B cell (primary cell): ENCODE measurements at regions not wholly inside any gene's neighbourhood (a gene's known extent, or its start where the extent isn't known, plus 50 kb on each side); places are given as distances from the start of the nearest gene placed in this dataset.

Source experiments
- ATAC-seq: fragments of 200-7000 bp; cut with Tn5 transposase; one replicate; pipeline ENCODE4 v1.10.0; 2021; ENCODE audit warnings: low read depth, mild to moderate bottlenecking, moderate number of reproducible peaks, moderate library complexity
- CTCF ChIA-PET: fragments of 350-600 bp; sonication (Branson Sonifier 250); formaldehyde crosslinking; loops from one replicate; lab custom pipeline; 2021; ENCODE audit warnings: antibody characterized with exemption, inconsistent platforms; lab: Charles Lee
- POLR2A ChIA-PET: fragments of 350-600 bp; sonication (Branson Sonifier 250); formaldehyde crosslinking; loops from one replicate; lab custom pipeline; 2021; ENCODE audit warnings: antibody characterized with exemption; lab: Charles Lee
- DNase-seq: peaks from one replicate; pipeline ENCODE4 v3.0.0; 2013
- H2AFZ ChIP-seq: 2 replicates; pipeline ENCODE4 v1.6.1; 2012; ENCODE audit warnings: mild to moderate bottlenecking, low read depth, low read length; ENCODE audit not compliant: insufficient read depth, poor library complexity, severe bottlenecking
- H3K27ac ChIP-seq, 2 donors: 1 replicate in 1 of 2; 2 replicates in 1 of 2; pipeline ENCODE4 v1.5.1; 2012 to 2013; ENCODE audit warnings: low read length in 2 of 2, mild to moderate bottlenecking in 2 of 2, moderate library complexity in 1 of 2
- H3K27me3 ChIP-seq, 4 experiments: fragments of 200-600 bp in 1 of 4; sonication (generic) in 1 of 4; replicated peaks in 1 of 4; 1 replicate in 2 of 4; 2 replicates in 2 of 4; pipeline versions ENCODE4 v1.6.1 to v1.7.0; 2013 to 2016; ENCODE audit warnings: low read length in 3 of 4, mild to moderate bottlenecking in 2 of 4, mixed read lengths in 1 of 4, moderate library complexity in 1 of 4; ENCODE audit not compliant: insufficient read depth in 4 of 4, control insufficient read depth in 3 of 4; ENCODE audit errors: control extremely low read depth in 1 of 4
- H3K36me3 ChIP-seq, 2 experiments: replicated peaks in 1 of 2; 1 replicate in 1 of 2; 2 replicates in 1 of 2; pipeline versions ENCODE4 v1.6.1 to v1.7.1; 2013; ENCODE audit warnings: low read length in 1 of 2; ENCODE audit not compliant: insufficient read depth in 2 of 2, control insufficient read depth in 1 of 2; ENCODE audit errors: control extremely low read depth in 1 of 2, extremely low read depth in 1 of 2
- H3K4me1 ChIP-seq, 2 donors: fragments of 200-600 bp in 1 of 2; sonication (generic) in 1 of 2; 1 replicate in 1 of 2; 2 replicates in 1 of 2; pipeline versions ENCODE4 v1.5.1 to v1.6.1; 2013 to 2017; ENCODE audit warnings: low read length in 2 of 2; ENCODE audit not compliant: control insufficient read depth in 2 of 2, insufficient read depth in 2 of 2
- H3K4me2 ChIP-seq: replicated peaks from 2 replicates; pipeline ENCODE3; 2012; ENCODE audit warnings: mild to moderate bottlenecking, low read depth, low read length; ENCODE audit not compliant: poor library complexity, severe bottlenecking
- H3K4me3 ChIP-seq, 5 experiments: fragments of 200-600 bp in 1 of 5; sonication (generic) in 1 of 5; 1 replicate in 3 of 5; 2 replicates in 2 of 5; pipeline versions ENCODE4 v1.5.1 to v1.7.0; 2011 to 2016; ENCODE audit warnings: low read length in 4 of 5, mild to moderate bottlenecking in 4 of 5, low read depth in 2 of 5, control low read depth in 1 of 5, moderate library complexity in 1 of 5; ENCODE audit not compliant: insufficient read depth in 1 of 5; ENCODE audit errors: control extremely low read depth in 1 of 5, extremely low read depth in 1 of 5
- H3K79me2 ChIP-seq: fragments of 200-600 bp; sonication (generic); one replicate; pipeline ENCODE4 v1.6.0; 2016; ENCODE audit warnings: low read length; ENCODE audit not compliant: control insufficient read depth, insufficient read depth
- H3K9ac ChIP-seq: fragments of 200-600 bp; sonication (generic); 2 replicates; pipeline ENCODE4 v1.6.1; 2017; ENCODE audit warnings: mild to moderate bottlenecking, low read length, moderate library complexity
- H3K9me3 ChIP-seq, 3 donors: one replicate each; pipeline versions ENCODE4 v1.6.1 to v1.7.1; 2013; ENCODE audit warnings: low read length in 2 of 3; ENCODE audit not compliant: control insufficient read depth in 2 of 3, insufficient read depth in 1 of 3; ENCODE audit errors: control extremely low read depth in 1 of 3
- H4K20me1 ChIP-seq: 2 replicates; pipeline ENCODE4 v1.6.0; 2012; ENCODE audit warnings: mild to moderate bottlenecking, low read length; ENCODE audit not compliant: insufficient read depth, control insufficient read depth, poor library complexity, severe bottlenecking
- H3K27ac Mint-ChIP-seq: one replicate; pipeline ENCODE4 v1.8.0; 2021; ENCODE audit warnings: mixed read lengths
- H3K27me3 Mint-ChIP-seq: one replicate; pipeline ENCODE4 v1.8.0; 2021; ENCODE audit warnings: mixed read lengths
- H3K4me1 Mint-ChIP-seq: one replicate; pipeline ENCODE4 v1.8.0; 2021; ENCODE audit warnings: mixed read lengths
- H3K4me3 Mint-ChIP-seq: one replicate; pipeline ENCODE4 v1.8.0; 2021; ENCODE audit warnings: mixed read lengths
- H3K9me3 Mint-ChIP-seq: one replicate; pipeline ENCODE4 v1.8.0; 2022; ENCODE audit warnings: mixed read lengths; ENCODE audit not compliant: insufficient read depth
- CTCF ChIP-seq: fragments of 200-600 bp; IDR thresholded peaks from one replicate; pipeline ENCODE4 v1.8.0; 2022; ENCODE audit warnings: antibody characterized with exemption, mild to moderate bottlenecking
- EZH2 ChIP-seq: IDR thresholded peaks from 2 replicates; pipeline ENCODE4 v1.6.1; 2012; ENCODE audit warnings: borderline replicate concordance, low read depth, mild to moderate bottlenecking, moderate library complexity, low read length; ENCODE audit not compliant: insufficient read depth, poor library complexity, severe bottlenecking
- WGBS: methylation state at CpG from one replicate; pipeline ENCODE4 v1.1.5; 2013; ENCODE audit warnings: missing lambda C conversion rate; ENCODE audit not compliant: insufficient coverage; 5-methylcytosine and 5-hydroxymethylcytosine counted together
- intact Hi-C: fragments of 100-400 bp; cut with micrococcal nuclease; formaldehyde crosslinking; loops from one replicate; pipeline ENCODE4 v1.10.0; 2022

- no peaks in the 10 kb centered on the region for H3K27me3 Mint-ChIP-seq
- no peak for DNase-seq
- Histone ChIP-seq H3K27me3 (no peaks in the 10 kb centered on the region), H3K4me2 (no peak overlapping the region), H3K9me3 (no peaks in the 10 kb centered on the region), H3K4me3 (no peak overlapping the region), H3K4me1 (peaks cover 5 to 8% of the 10 kb centered on the region in 2 donors), H4K20me1 (no peaks in the 10 kb centered on the region), H3K9ac (no peak overlapping the region), H3K27ac (no peak overlapping the region), H3K79me2 (no peaks in the 10 kb centered on the region), H3K36me3 (no peaks in the 10 kb centered on the region), H2AFZ (no peak overlapping the region)
- intact Hi-C loops: no loop called here
- ATAC-seq: no peak
- POLR2A ChIA-PET: no interaction called here
- TF ChIP-seq EZH2: no peak
- no peak overlapping the region for H3K4me3 Mint-ChIP-seq
- H3K9me3 Mint-ChIP-seq: no peaks in the 10 kb centered on the region
- WGBS: 100% methylated on average over 3 of the region's 8 CpGs
- H3K4me1 Mint-ChIP-seq: peaks cover 15% of the 10 kb centered on the region
- H3K27ac Mint-ChIP-seq: no peak overlapping the region
- CTCF ChIA-PET: no interaction called here
Observed at GRCh38 chr4:56742080-56742871, 61.2 kb upstream of the HOPX start.

GRCh38 chr4:56741595-56741994, 60.5 kb upstream of the HOPX start:
- Histone ChIP-seq H4K20me1 (no peaks in the 10 kb centered on the region), H3K27ac (no peak overlapping the region), H3K9ac (no peak overlapping the region), H3K4me1 (peaks cover 5 to 8% of the 10 kb centered on the region in 2 donors), H3K36me3 (no peaks in the 10 kb centered on the region), H3K4me2 (no peak overlapping the region), H3K27me3 (no peaks in the 10 kb centered on the region), H3K9me3 (no peaks in the 10 kb centered on the region), H3K79me2 (no peaks in the 10 kb centered on the region), H3K4me3 (no peak overlapping the region), H2AFZ (no peak overlapping the region)
- Mint-ChIP-seq H3K27me3 (no peaks in the 10 kb centered on the region), H3K4me3 (no peak overlapping the region), H3K9me3 (no peaks in the 10 kb centered on the region), H3K27ac (no peak overlapping the region), H3K4me1 (peaks cover 15% of the 10 kb centered on the region)
- ChIA-PET POLR2A (no interaction called here), CTCF (no interaction called here)
- intact Hi-C loops: no loop called here
- DNase-seq (no peak), ATAC-seq (no peak)
- TF ChIP-seq EZH2: no peak
- TF ChIP-seq CTCF: no peak
- no CpG with 5 or more reads among the region's 1 CpG for WGBS
